Skin epidermis (tissue), 12 donors: ENCODE measurements at regions not wholly inside any gene's neighbourhood (a gene's known extent, or its start where the extent isn't known, plus 50 kb on each side); places are given as distances from the start of the nearest gene placed in this dataset.
"Not testable (repeated sequence)": the region's sequence is repeated elsewhere in the genome, so short reads cannot be mapped to it uniquely, and the experiment has no call there.

ENCODE experiments used
- H3K27ac ChIP-seq, 21 experiments: fragments of 200-600 bp; sonication (generic) in 11 of 21; one replicate each; pipeline ENCODE4 v1.5.0; 2020; ENCODE audit warnings: mild to moderate bottlenecking in 3 of 21, inconsistent platforms in 2 of 21, moderate library complexity in 2 of 21
- H3K4me3 ChIP-seq, 7 experiments: fragments of 200-600 bp; sonication (generic) in 2 of 7; one replicate each; pipeline ENCODE4 v1.5.0; 2020; ENCODE audit warnings: inconsistent platforms in 2 of 7, mild to moderate bottlenecking in 2 of 7, moderate library complexity in 1 of 7

DNA sequence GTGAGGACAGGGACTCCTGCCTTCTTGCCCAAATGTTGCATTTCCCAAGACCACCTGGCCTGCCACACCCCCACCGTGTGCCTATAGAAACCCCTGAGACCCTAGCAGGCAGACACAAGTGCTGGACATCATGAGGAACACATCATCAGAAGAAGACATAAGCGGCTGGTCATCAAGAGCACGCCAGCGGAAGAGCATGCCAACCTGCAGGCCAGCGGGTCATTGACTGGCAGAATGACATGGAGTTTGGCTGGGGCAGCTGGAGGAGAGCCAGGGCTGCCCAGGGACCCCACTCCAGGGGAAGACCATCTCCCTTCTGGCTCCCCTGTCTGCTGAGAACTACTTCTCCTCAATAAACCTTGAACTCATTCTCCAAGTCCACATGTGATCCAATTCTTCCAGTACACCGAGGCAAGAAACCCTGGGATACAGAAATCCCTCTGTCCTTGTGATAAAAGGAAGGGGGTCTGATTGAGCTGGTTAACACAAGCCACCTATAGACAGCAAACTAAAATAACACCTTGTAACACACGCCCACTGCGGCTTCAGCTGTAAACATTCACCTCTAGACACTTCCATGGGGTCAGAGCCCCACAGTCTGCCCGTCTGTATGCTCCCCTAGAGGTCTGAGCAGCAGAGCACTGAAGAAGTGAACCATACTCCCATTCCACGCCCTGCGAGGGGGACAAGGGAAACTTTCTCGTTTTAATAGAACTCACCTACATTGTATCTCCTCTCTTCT, 164.8 kb upstream of the EMCN start:
- Histone ChIP-seq H3K4me3 (no peak overlapping the region), H3K27ac (no peak overlapping the region)

DNA sequence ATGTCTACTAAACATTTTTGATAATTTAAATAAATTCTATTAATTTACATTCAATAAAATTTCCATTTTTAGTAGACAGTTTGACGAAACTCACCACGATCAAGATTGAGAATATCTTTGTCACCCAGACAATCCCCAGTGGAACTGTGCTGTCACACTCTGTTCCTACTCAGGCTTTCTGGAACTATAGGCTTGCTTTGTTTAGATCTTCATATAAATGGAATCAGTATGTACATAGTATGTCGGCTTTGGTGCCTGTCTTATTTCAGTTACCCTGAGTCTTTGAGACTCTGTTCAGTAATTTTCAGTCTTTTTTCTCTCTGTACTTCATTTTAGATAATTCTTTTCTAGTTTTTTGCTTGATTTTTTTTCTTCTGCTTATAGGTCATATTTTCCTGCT, 163.5 kb upstream of the EMCN start:
- Histone ChIP-seq H3K27ac (no peak overlapping the region), H3K4me3 (no peak overlapping the region)

DNA sequence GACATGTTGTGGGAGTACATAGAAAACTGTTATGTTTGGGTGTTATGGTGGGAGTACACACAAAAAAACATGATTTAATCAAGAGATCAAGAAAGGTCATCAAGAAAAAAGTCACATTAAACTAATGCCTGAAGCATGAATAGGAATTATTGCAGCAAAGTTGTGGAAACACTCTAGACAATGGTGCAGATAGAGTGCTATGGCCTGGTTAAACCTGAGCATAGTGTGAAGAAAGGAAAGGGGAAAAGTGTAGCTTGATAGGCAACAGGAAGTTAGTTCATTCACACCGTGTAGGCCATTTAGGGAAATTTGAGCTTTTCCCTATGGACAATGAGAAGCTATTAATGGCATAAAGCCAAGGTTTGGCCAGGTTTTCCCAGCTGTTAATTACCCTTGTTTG, 162.1 kb upstream of the EMCN start:
- H3K4me3 ChIP-seq = no peak overlapping the region
- H3K27ac ChIP-seq = no peak overlapping the region

GRCh38 chr4:100674976-100675375, 157.2 kb upstream of the EMCN start:
- Histone ChIP-seq H3K4me3 (no peak overlapping the region), H3K27ac (no peak overlapping the region)

GRCh38 chr4:100657187-100657586, 139.4 kb upstream of the EMCN start:
- Histone ChIP-seq H3K4me3 (no peak overlapping the region), H3K27ac (no peak overlapping the region)

GRCh38 chr4:100651499-100652175, 133.8 kb upstream of the EMCN start:
- H3K27ac ChIP-seq = no peak overlapping the region
- H3K4me3 ChIP-seq = no peak overlapping the region

- Histone ChIP-seq H3K27ac (peak overlapping the region in 1 of 21 experiments; percentile 7), H3K4me3 (no peak overlapping the region)
Observed at GRCh38 chr4:100649417-100649816, 131.6 kb upstream of the EMCN start.

DNA sequence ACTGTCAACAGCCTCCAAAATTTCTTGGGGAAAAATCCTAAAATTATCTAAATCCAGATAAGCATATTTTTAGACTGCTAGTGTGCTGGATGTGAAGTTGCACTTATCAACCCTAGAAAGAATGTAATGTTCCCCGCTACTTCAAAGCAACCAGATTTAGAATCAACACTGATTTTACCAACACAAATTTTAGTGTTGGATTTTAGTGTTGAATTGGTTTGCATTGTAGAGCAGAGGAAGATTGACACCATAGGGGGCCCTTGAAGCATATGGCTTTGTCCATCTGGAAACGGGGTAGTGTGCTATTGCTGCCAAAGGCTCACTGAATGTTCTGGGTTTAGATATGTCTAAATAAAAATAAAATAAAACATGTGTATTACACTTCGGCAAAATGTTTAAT, 126.3 kb upstream of the EMCN start:
- no peak overlapping the region for H3K4me3 ChIP-seq
- H3K27ac ChIP-seq = no peak overlapping the region

GRCh38 chr4:100641336-100641735, 123.5 kb upstream of the EMCN start:
- Histone ChIP-seq H3K27ac (no peak overlapping the region), H3K4me3 (no peak overlapping the region)

DNA sequence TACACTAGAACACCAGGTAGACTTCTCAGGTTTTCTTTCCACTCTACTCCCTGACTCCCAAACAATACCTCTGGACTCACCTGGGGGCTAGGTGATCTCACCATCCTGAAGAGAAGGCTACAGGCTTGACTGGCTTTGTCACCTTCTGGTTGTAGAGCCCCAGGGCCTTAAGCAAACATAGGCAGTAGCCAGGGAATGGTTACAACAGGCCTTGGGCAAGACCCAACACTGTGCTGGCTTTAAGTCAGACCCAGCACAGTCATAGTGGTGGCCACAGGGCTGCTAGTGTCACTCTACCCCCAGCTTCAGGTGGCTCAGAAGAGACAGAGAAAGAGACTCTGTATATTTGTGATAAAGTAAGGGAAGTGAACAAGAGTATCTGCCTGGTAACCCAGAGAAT, 118.1 kb upstream of the EMCN start:
- Histone ChIP-seq H3K4me3 (no peak overlapping the region), H3K27ac (no peak overlapping the region)

DNA sequence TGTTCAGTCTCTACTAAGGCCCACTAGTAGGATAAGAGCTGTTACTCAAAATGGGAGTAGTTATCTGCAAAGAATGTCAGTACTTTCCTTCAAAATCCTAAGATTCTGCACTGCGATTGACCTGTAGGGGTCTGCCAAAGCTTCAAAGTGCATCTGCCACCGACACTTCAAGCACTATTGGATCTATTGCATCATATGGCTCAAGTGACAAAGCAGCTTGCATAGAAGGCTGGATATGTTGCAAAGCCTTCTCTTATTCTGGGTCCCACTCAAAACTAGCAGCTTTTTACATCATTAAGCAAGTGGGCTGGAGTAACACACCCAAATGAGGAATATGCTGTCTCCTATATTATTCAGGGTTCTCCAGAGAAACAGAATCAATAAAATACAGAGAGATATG, 115.4 kb upstream of the EMCN start:
- H3K27ac ChIP-seq = no peak overlapping the region
- H3K4me3 ChIP-seq = no peak overlapping the region

- Histone ChIP-seq H3K27ac (no peak overlapping the region), H3K4me3 (no peak overlapping the region)
Observed at GRCh38 chr4:100632163-100632562, 114.3 kb upstream of the EMCN start.

DNA sequence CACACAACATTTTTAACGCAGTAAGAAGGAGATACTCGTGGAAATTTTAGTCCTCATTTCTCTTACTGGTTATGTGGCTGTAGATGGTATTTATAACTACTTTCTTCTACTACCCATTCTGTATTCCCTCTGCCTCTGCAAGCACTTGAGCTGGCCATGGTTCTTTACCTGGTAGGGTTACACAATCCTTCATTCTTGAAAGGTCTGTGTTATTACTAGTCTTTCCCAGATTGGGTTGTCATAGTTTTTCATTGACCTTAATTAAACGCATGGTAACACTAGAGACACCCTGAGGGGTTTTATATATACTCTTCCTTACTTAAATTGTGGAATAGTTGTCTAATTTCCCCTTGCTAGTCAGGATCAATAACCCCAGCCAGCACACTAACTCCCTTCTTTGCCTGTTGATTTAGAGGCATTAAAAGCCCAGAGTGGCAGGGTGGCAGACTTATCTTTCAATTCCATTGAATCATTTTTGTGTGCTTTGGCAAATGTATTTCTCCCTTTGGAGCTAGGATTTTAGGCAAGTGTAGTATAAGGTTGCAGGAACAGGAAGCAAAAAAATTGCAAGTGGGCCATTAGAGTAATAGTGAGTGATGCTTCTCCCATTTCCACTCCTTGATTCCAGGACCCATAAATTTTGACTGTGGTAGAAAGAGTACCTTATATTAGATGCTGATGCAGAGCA, 113.6 kb upstream of the EMCN start:
- H3K27ac ChIP-seq = no peak overlapping the region

DNA sequence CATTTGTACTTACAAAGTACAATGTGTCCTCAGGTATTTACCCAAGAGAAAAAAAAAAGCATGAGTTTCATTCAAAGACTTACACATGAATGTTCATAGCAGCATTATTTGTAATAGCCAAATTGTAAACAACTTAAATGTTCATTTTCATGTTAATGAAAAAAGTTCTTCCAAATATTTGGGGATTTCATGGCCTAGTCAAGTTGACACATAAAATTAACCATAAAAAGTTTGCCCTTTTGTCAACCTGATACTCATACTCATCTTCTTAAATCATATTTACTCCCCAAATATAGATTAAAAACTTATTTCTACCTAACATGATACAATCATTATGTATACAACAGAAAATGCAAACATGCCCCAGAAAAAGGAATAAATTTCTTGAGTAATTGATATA, 112.5 kb upstream of the EMCN start:
- no peak overlapping the region for H3K27ac ChIP-seq
- no peak overlapping the region for H3K4me3 ChIP-seq

More for the DNA sequence above, 113.6 kb upstream of the EMCN start:
- H3K4me3 ChIP-seq = no peak overlapping the region

- Histone ChIP-seq H3K4me3 (no peak overlapping the region), H3K27ac (no peak overlapping the region)
Observed at GRCh38 chr4:100609810-100610209, 92.0 kb upstream of the EMCN start.

- H3K4me3 ChIP-seq = not testable (repeated sequence)
Observed at GRCh38 chr4:100608651-100609050, 90.8 kb upstream of the EMCN start.

GRCh38 chr4:100605144-100605543, 87.3 kb upstream of the EMCN start:
- H3K4me3 ChIP-seq = no peak overlapping the region
- H3K27ac ChIP-seq = no peak overlapping the region

More at GRCh38 chr4:100608651-100609050, 90.8 kb upstream of the EMCN start:
- H3K27ac ChIP-seq = not testable (repeated sequence)

DNA sequence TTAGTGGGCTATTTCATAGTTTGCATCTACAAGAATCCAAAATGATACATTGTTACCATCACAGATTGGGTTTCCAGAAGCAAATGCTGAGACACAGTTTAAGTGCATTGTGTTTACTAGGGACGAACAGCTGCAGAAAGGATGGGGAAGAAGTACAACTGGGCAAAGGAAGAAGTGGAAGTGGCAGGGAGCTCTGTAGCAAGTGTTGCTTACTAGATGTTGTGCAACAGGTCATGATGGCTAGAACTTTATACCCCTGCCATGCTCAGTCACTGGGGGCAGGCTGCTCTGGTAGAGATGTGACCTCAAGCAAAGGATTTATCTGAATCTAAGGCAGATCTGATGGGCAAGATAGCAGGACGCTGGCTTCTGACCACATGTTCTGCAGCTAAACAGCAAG, 76.1 kb upstream of the EMCN start:
- no peak overlapping the region for H3K27ac ChIP-seq
- no peak overlapping the region for H3K4me3 ChIP-seq

DNA sequence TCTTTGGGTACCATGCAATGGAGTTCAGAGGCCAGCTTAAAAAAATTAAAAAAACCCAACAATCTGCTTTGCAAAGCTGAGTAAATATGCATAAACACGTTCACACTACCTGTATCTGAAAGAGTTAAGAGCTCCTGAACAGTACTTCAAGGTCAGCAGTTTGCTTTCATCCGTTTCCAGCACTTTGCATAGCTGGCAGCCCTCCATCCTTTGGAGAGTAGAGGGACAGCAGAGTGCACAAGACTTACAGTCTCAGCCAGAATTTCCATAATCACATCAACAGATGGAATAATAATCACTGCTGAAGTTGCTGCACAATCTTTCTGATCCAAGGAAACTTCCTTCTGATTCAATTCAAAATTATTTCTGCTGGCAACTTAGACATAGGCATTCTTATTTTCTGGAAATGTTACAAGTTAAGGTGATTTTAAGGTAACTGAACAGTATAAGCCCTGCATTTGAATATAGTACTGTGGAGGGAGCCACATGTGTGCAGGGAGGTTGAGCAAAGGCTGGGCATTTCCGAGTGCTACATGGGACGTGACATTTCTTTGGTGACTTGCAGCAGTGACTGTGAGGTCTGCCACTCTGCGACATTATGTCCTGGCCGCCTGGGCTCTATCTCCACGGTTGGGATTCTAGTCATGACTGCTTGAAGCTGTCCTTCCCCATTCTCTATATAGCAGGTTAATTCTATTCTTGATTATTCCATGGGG, 73.5 kb upstream of the EMCN start:
- H3K27ac ChIP-seq = no peak overlapping the region
- no peak overlapping the region for H3K4me3 ChIP-seq

GRCh38 chr4:100590325-100590724, 72.5 kb upstream of the EMCN start:
- Histone ChIP-seq H3K4me3 (no peak overlapping the region), H3K27ac (no peak overlapping the region)
